Panc1 (cell line): ENCODE measurements at regions not wholly inside any gene's neighbourhood (a gene's known extent, or its start where the extent isn't known, plus 50 kb on each side); places are given as distances from the start of the nearest gene placed in this dataset.

ENCODE experiments used
- POLR2AphosphoS5 ChIP-seq: IDR thresholded peaks from 2 replicates; pipeline ENCODE4 v1.6.1; 2012; ENCODE audit warnings: mild to moderate bottlenecking, low read depth, low read length, moderate library complexity
- TF ChIP-seq, protein P1 (sequence below): fragments of 450-650 bp; IDR thresholded peaks from 2 replicates; pipeline ENCODE4 v1.5.1; 2017; ENCODE audit warnings: mild to moderate bottlenecking
- TF ChIP-seq, protein P2 (sequence below), 2 experiments: IDR thresholded peaks; 2 replicates each; pipeline ENCODE4 v1.6.1; 2011 to 2012; ENCODE audit warnings: low read depth in 2 of 2, control low read depth in 1 of 2, low read length in 1 of 2, mild to moderate bottlenecking in 1 of 2, moderate library complexity in 1 of 2; ENCODE audit not compliant: insufficient read depth in 1 of 2

GRCh38 chr9:82511626-82512025, 523.1 kb downstream of the SPATA31D1 start:
- TF ChIP-seq, protein P1, sequence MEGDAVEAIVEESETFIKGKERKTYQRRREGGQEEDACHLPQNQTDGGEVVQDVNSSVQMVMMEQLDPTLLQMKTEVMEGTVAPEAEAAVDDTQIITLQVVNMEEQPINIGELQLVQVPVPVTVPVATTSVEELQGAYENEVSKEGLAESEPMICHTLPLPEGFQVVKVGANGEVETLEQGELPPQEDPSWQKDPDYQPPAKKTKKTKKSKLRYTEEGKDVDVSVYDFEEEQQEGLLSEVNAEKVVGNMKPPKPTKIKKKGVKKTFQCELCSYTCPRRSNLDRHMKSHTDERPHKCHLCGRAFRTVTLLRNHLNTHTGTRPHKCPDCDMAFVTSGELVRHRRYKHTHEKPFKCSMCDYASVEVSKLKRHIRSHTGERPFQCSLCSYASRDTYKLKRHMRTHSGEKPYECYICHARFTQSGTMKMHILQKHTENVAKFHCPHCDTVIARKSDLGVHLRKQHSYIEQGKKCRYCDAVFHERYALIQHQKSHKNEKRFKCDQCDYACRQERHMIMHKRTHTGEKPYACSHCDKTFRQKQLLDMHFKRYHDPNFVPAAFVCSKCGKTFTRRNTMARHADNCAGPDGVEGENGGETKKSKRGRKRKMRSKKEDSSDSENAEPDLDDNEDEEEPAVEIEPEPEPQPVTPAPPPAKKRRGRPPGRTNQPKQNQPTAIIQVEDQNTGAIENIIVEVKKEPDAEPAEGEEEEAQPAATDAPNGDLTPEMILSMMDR, result no peak
- no peak for TF ChIP-seq POLR2AphosphoS5
- TF ChIP-seq, protein P2, sequence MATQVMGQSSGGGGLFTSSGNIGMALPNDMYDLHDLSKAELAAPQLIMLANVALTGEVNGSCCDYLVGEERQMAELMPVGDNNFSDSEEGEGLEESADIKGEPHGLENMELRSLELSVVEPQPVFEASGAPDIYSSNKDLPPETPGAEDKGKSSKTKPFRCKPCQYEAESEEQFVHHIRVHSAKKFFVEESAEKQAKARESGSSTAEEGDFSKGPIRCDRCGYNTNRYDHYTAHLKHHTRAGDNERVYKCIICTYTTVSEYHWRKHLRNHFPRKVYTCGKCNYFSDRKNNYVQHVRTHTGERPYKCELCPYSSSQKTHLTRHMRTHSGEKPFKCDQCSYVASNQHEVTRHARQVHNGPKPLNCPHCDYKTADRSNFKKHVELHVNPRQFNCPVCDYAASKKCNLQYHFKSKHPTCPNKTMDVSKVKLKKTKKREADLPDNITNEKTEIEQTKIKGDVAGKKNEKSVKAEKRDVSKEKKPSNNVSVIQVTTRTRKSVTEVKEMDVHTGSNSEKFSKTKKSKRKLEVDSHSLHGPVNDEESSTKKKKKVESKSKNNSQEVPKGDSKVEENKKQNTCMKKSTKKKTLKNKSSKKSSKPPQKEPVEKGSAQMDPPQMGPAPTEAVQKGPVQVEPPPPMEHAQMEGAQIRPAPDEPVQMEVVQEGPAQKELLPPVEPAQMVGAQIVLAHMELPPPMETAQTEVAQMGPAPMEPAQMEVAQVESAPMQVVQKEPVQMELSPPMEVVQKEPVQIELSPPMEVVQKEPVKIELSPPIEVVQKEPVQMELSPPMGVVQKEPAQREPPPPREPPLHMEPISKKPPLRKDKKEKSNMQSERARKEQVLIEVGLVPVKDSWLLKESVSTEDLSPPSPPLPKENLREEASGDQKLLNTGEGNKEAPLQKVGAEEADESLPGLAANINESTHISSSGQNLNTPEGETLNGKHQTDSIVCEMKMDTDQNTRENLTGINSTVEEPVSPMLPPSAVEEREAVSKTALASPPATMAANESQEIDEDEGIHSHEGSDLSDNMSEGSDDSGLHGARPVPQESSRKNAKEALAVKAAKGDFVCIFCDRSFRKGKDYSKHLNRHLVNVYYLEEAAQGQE (IDR thresholded peaks at IDR 0.05; ENCODE audit: insufficient read depth in 1 of 2, low read depth in 2 of 2, low read length in 1 of 2), result no peak
